HEK293 (cell line): ENCODE measurements at regions not wholly inside any gene's neighbourhood (a gene's known extent, or its start where the extent isn't known, plus 50 kb on each side); places are given as distances from the start of the nearest gene placed in this dataset.

Experiments
- CTCF ChIA-PET: fragments of 350-600 bp; formaldehyde crosslinking; extraction: SDS; loops from one replicate; lab custom pipeline; 2021; ENCODE audit warnings: antibody characterized with exemption; lab: Yijun Ruan, JAX
- POLR2A ChIA-PET: fragments of 300-600 bp; formaldehyde crosslinking; extraction: SDS; loops from one replicate; lab custom pipeline; 2020; ENCODE audit warnings: antibody characterized with exemption, inconsistent platforms; lab: Yijun Ruan, JAX
- H3K27ac ChIP-seq: fragments of 200-500 bp; sonication (Bioruptor generic); 2 replicates; pipeline ENCODE4 v1.5.1; 2014; ENCODE audit warnings: low read depth, low read length, control low read depth, inconsistent platforms; ENCODE audit errors: extremely low read depth
- H3K36me3 ChIP-seq, 2 experiments: fragments of 200-500 bp in 1 of 2; sonication (Bioruptor generic) in 1 of 2; 1 replicate in 1 of 2; 2 replicates in 1 of 2; pipeline ENCODE4 v1.5.1; 2014 to 2017; ENCODE audit warnings: inconsistent platforms in 2 of 2, low read length in 2 of 2; ENCODE audit not compliant: control insufficient read depth in 2 of 2, insufficient read depth in 1 of 2
- H3K4me1 ChIP-seq: fragments of 200-500 bp; sonication (Bioruptor generic); 2 replicates; pipeline ENCODE4 v1.5.1; 2014; ENCODE audit warnings: mild to moderate bottlenecking, low read length, inconsistent platforms; ENCODE audit not compliant: control insufficient read depth, insufficient read depth
- H3K4me3 ChIP-seq: 2 replicates; pipeline ENCODE4 v1.5.1; 2011; ENCODE audit warnings: low read depth, mild to moderate bottlenecking, control low read depth, low read length, moderate library complexity
- H3K9me3 ChIP-seq: fragments of 200-500 bp; sonication (Bioruptor generic); 2 replicates; pipeline ENCODE4 v1.5.1; 2014; ENCODE audit warnings: low read depth, low read length, inconsistent platforms; ENCODE audit not compliant: control insufficient read depth, insufficient read depth
- HIC1 ChIP-seq: fragments of 450-650 bp; formaldehyde crosslinking; IDR thresholded peaks from 2 replicates; pipeline ENCODE4 v1.5.1; 2016; ENCODE audit warnings: missing biosample characterization, missing genetic modification characterization
- OVOL3 ChIP-seq: fragments of 450-650 bp; formaldehyde crosslinking; IDR thresholded peaks from 2 replicates; pipeline ENCODE4 v1.5.1; 2016; ENCODE audit warnings: missing biosample characterization, missing genetic modification characterization
- SALL2 ChIP-seq: fragments of 450-650 bp; formaldehyde crosslinking; IDR thresholded peaks from 2 replicates; pipeline ENCODE4 v1.5.0; 2017; ENCODE audit warnings: missing biosample characterization, mild to moderate bottlenecking, missing genetic modification characterization, borderline replicate concordance
- ZFP41 ChIP-seq: fragments of 450-650 bp; formaldehyde crosslinking; IDR thresholded peaks from 2 replicates; pipeline ENCODE4 v1.5.1; 2016; ENCODE audit warnings: missing biosample characterization, missing genetic modification characterization, borderline replicate concordance
- ZNF114 ChIP-seq: fragments of 450-650 bp; formaldehyde crosslinking; IDR thresholded peaks from 2 replicates; pipeline ENCODE4 v1.5.0; 2017; ENCODE audit warnings: missing biosample characterization, missing genetic modification characterization
- ZNF18 ChIP-seq: fragments of 450-650 bp; formaldehyde crosslinking; IDR thresholded peaks from 2 replicates; pipeline ENCODE4 v1.5.1; 2016; ENCODE audit warnings: missing biosample characterization, missing genetic modification characterization
- ZNF2 ChIP-seq: fragments of 450-650 bp; formaldehyde crosslinking; IDR thresholded peaks from 2 replicates; pipeline ENCODE4 v1.5.1; 2016; ENCODE audit warnings: missing biosample characterization, missing genetic modification characterization
- ZNF223 ChIP-seq: fragments of 450-650 bp; formaldehyde crosslinking; IDR thresholded peaks from 2 replicates; pipeline ENCODE4 v1.5.1; 2016; ENCODE audit warnings: missing biosample characterization, missing genetic modification characterization
- ZNF302 ChIP-seq: fragments of 450-650 bp; formaldehyde crosslinking; IDR thresholded peaks from 2 replicates; pipeline ENCODE4 v1.5.1; 2016; ENCODE audit warnings: missing biosample characterization, missing genetic modification characterization, low read depth
- ZNF366 ChIP-seq: fragments of 450-650 bp; formaldehyde crosslinking; conservative IDR thresholded peaks from 2 replicates; pipeline ENCODE4 v1.5.1; 2016; ENCODE audit warnings: missing biosample characterization, missing genetic modification characterization
- ZNF416 ChIP-seq: fragments of 450-650 bp; formaldehyde crosslinking; IDR thresholded peaks from 2 replicates; pipeline ENCODE4 v1.5.1; 2016; ENCODE audit warnings: missing biosample characterization, missing genetic modification characterization
- ZNF548 ChIP-seq: fragments of 450-650 bp; formaldehyde crosslinking; IDR thresholded peaks from 2 replicates; pipeline ENCODE4 v1.5.1; 2016; ENCODE audit warnings: missing biosample characterization, missing genetic modification characterization
- ZNF549 ChIP-seq: fragments of 450-650 bp; IDR thresholded peaks from 2 replicates; pipeline ENCODE4 v1.5.1; 2018; ENCODE audit warnings: missing biosample characterization, missing genetic modification characterization, mild to moderate bottlenecking, inconsistent platforms, moderate library complexity
- ZNF555 ChIP-seq: fragments of 450-650 bp; formaldehyde crosslinking; conservative IDR thresholded peaks from 2 replicates; pipeline ENCODE4 v1.5.1; 2017; ENCODE audit warnings: missing biosample characterization, mild to moderate bottlenecking, missing genetic modification characterization, inconsistent platforms
- ZNF747 ChIP-seq: fragments of 450-650 bp; formaldehyde crosslinking; IDR thresholded peaks from 2 replicates; pipeline ENCODE4 v1.5.1; 2016; ENCODE audit warnings: missing biosample characterization, missing genetic modification characterization
- ZNF785 ChIP-seq: fragments of 450-650 bp; formaldehyde crosslinking; IDR thresholded peaks from 2 replicates; pipeline ENCODE4 v1.5.1; 2016; ENCODE audit warnings: missing biosample characterization, missing genetic modification characterization
- ZSCAN23 ChIP-seq: fragments of 450-650 bp; formaldehyde crosslinking; IDR thresholded peaks from 2 replicates; pipeline ENCODE4 v1.5.1; 2016; ENCODE audit warnings: missing biosample characterization, missing genetic modification characterization
- TF ChIP-seq, protein P1 (sequence below): fragments of 450-650 bp; formaldehyde crosslinking; IDR thresholded peaks from 2 replicates; pipeline ENCODE4 v1.5.1; 2016; ENCODE audit warnings: missing biosample characterization, missing genetic modification characterization, borderline replicate concordance
- TF ChIP-seq, protein P2 (sequence below): fragments of 450-650 bp; formaldehyde crosslinking; IDR thresholded peaks from 2 replicates; pipeline ENCODE4 v1.5.1; 2017; ENCODE audit warnings: missing biosample characterization, missing genetic modification characterization

GRCh38 chr5:167639273-167639672 is 652.2 kb upstream of the WWC1 start:
- Histone ChIP-seq H3K4me3 (no peak overlapping the region), H3K9me3 (no peaks in the 10 kb centered on the region), H3K27ac (no peak overlapping the region), H3K36me3 (no peaks in the 10 kb centered on the region), H3K4me1 (no peaks in the 10 kb centered on the region)
- ChIA-PET POLR2A (no interaction called here), CTCF (interaction anchor here (0.6 kb wide), 1 partner anchor 328 kb away, joined by 4 read pairs; no protein-coding TSS in a partner anchor)
- no peak for TF ChIP-seq OVOL3
- TF ChIP-seq, protein P1, sequence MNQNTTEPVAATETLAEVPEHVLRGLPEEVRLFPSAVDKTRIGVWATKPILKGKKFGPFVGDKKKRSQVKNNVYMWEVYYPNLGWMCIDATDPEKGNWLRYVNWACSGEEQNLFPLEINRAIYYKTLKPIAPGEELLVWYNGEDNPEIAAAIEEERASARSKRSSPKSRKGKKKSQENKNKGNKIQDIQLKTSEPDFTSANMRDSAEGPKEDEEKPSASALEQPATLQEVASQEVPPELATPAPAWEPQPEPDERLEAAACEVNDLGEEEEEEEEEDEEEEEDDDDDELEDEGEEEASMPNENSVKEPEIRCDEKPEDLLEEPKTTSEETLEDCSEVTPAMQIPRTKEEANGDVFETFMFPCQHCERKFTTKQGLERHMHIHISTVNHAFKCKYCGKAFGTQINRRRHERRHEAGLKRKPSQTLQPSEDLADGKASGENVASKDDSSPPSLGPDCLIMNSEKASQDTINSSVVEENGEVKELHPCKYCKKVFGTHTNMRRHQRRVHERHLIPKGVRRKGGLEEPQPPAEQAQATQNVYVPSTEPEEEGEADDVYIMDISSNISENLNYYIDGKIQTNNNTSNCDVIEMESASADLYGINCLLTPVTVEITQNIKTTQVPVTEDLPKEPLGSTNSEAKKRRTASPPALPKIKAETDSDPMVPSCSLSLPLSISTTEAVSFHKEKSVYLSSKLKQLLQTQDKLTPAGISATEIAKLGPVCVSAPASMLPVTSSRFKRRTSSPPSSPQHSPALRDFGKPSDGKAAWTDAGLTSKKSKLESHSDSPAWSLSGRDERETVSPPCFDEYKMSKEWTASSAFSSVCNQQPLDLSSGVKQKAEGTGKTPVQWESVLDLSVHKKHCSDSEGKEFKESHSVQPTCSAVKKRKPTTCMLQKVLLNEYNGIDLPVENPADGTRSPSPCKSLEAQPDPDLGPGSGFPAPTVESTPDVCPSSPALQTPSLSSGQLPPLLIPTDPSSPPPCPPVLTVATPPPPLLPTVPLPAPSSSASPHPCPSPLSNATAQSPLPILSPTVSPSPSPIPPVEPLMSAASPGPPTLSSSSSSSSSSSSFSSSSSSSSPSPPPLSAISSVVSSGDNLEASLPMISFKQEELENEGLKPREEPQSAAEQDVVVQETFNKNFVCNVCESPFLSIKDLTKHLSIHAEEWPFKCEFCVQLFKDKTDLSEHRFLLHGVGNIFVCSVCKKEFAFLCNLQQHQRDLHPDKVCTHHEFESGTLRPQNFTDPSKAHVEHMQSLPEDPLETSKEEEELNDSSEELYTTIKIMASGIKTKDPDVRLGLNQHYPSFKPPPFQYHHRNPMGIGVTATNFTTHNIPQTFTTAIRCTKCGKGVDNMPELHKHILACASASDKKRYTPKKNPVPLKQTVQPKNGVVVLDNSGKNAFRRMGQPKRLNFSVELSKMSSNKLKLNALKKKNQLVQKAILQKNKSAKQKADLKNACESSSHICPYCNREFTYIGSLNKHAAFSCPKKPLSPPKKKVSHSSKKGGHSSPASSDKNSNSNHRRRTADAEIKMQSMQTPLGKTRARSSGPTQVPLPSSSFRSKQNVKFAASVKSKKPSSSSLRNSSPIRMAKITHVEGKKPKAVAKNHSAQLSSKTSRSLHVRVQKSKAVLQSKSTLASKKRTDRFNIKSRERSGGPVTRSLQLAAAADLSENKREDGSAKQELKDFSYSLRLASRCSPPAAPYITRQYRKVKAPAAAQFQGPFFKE (tag by site-specific recombination), result no peak
- no peak for TF ChIP-seq ZNF366 (tag by site-specific recombination)
- no peak for TF ChIP-seq HIC1 (tag by site-specific recombination)
- no peak for TF ChIP-seq ZNF223 (tag by site-specific recombination)

DNA sequence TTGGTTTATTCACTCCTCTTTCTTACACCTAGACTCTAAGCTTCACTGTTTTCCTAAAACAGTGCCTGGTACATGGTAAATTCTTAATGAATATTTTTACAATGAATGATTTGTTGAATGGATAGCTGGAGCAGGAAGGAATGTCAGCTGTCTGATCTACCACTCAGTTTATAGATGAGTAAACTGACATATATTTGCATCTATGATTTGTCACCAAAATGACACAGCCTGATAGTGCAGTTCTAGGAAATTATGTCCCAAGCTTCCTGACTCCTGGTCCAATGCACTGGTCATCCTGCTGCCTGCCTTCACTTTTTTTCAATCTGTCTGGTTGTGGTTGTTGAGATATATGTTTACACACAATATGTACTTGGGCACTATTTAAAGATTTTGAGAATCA is 651.7 kb upstream of the WWC1 start:
- CTCF ChIA-PET, result interaction anchor here (0.6 kb wide), 1 partner anchor 327 kb away, joined by 4 read pairs; no protein-coding TSS in a partner anchor
- Histone ChIP-seq H3K4me3 (no peak overlapping the region), H3K4me1 (no peaks in the 10 kb centered on the region), H3K27ac (no peak overlapping the region), H3K9me3 (no peaks in the 10 kb centered on the region), H3K36me3 (no peaks in the 10 kb centered on the region)
- POLR2A ChIA-PET, result no interaction called here
- TF ChIP-seq ZSCAN23 (no peak), ZNF548 (tag by site-specific recombination) (no peak), SALL2 (tag by site-specific recombination) (no peak), ZNF785 (tag by site-specific recombination) (no peak), ZNF549 (tag by site-specific recombination) (no peak), ZNF416 (no peak), ZNF302 (tag by site-specific recombination) (no peak), ZNF555 (tag by site-specific recombination) (no peak)

GRCh38 chr5:167642181-167642580 is 649.3 kb upstream of the WWC1 start:
- ChIA-PET CTCF (interaction anchor here (0.7 to 1.2 kb wide), 2 partner anchors 184 to 593 kb away, joined by 3 to 6 read pairs; no protein-coding TSS in a partner anchor), POLR2A (no interaction called here)
- no peaks in the 10 kb centered on the region for H3K36me3 ChIP-seq
- no peak overlapping the region for H3K4me3 ChIP-seq
- H3K27ac ChIP-seq, result no peak overlapping the region
- H3K9me3 ChIP-seq, result no peaks in the 10 kb centered on the region
- H3K4me1 ChIP-seq, result no peaks in the 10 kb centered on the region
- no peak for TF ChIP-seq ZNF747 (tag by site-specific recombination)
- TF ChIP-seq ZFP41 (tag by site-specific recombination), result no peak
- TF ChIP-seq, protein P2, sequence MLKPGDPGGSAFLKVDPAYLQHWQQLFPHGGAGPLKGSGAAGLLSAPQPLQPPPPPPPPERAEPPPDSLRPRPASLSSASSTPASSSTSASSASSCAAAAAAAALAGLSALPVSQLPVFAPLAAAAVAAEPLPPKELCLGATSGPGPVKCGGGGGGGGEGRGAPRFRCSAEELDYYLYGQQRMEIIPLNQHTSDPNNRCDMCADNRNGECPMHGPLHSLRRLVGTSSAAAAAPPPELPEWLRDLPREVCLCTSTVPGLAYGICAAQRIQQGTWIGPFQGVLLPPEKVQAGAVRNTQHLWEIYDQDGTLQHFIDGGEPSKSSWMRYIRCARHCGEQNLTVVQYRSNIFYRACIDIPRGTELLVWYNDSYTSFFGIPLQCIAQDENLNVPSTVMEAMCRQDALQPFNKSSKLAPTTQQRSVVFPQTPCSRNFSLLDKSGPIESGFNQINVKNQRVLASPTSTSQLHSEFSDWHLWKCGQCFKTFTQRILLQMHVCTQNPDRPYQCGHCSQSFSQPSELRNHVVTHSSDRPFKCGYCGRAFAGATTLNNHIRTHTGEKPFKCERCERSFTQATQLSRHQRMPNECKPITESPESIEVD (tag by site-specific recombination), result no peak
- no peak for TF ChIP-seq ZNF2
- no peak for TF ChIP-seq ZNF18
- TF ChIP-seq ZNF114, result no peak
